ENCODE measurements at regions not wholly inside any gene's neighbourhood (a gene's known extent, or its start where the extent isn't known, plus 50 kb on each side); places are given as distances from the start of the nearest gene placed in this dataset.

DNA sequence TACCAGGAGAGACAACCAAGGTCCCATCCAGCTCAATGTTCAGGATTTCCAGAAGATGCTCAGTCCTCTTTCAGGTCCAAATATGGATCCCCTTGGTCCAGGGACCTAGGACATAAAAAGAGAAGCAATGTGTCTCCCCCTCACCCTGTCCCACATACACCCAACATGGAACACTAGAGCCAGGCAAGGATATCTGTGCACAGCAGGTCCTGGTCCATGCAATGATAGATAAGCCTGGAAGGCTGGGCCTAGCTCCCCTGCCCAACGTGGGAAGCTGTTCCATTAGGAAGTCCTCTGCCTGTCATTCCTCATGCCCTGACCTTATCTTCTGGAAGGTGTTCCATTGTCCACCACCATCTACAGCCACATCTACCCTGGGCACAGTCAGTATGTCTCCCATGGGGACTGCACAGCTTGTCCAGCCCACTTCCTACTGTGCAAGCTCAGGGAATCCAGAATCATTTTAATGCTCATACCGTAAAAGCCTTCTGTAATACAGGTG lies 1434.8 kb downstream of the TBC1D22A start:
- DNase-seq (no peak), ATAC-seq (no peak)
- H3K4me1 ChIP-seq (ENCODE audit: insufficient read depth, low read length): peaks cover 5% of the 10 kb centered on the region; the same call in 1 of the 2 replicates
- CTCF ChIA-PET: no interaction called here
- H3K9me3 ChIP-seq (ENCODE audit: low read length): no peaks in the 10 kb centered on the region
- no peaks in the 10 kb centered on the region for H3K9me2 ChIP-seq (replicated peaks; ENCODE audit: low read length)
- H3K4me3 ChIP-seq (ENCODE audit: low read length): no peak overlapping the region
- no peaks in the 10 kb centered on the region for H3F3A ChIP-seq (ENCODE audit: low read length, unreplicated experiment)
- no peaks in the 10 kb centered on the region for H3K27me3 ChIP-seq (ENCODE audit: low read length)
- H2AFZ ChIP-seq (ENCODE audit: low read length): no peak overlapping the region
- no peaks in the 10 kb centered on the region for H3K79me2 ChIP-seq (ENCODE audit: low read length)
- no peaks in the 10 kb centered on the region for H3K36me3 ChIP-seq (ENCODE audit: low read depth, low read length)
- H4K20me1 ChIP-seq (ENCODE audit: low read length): no peaks in the 10 kb centered on the region
- TF ChIP-seq CTCF (conservative IDR thresholded peaks at IDR 0.05; ENCODE audit: low read depth, low read length) (no peak), EZH2 (IDR thresholded peaks at IDR 0.05; ENCODE audit: low read length, unreplicated experiment) (no peak), EZH2phosphoT487 (IDR thresholded peaks at IDR 0.05; ENCODE audit: borderline replicate concordance, low read length) (no peak)
- no peak overlapping the region for H3K9ac ChIP-seq (ENCODE audit: low read length)
- no peak overlapping the region for H3K27ac ChIP-seq (ENCODE audit: low read length)
- BruUV-seq (replicated peaks): no TSS peak
- POLR2A ChIA-PET (ENCODE audit: unreplicated experiment): no interaction called here
- intact Hi-C loops (cut with micrococcal nuclease): no loop called here
- no peak overlapping the region for H3K4me2 ChIP-seq (ENCODE audit: low read length)

GRCh38 chr22:48192920-48193319 lies 1430.5 kb downstream of the TBC1D22A start:
- no peak for TF ChIP-seq EZH2phosphoT487 (IDR thresholded peaks at IDR 0.05; ENCODE audit: borderline replicate concordance, low read length)
- no peak for TF ChIP-seq CTCF (conservative IDR thresholded peaks at IDR 0.05; ENCODE audit: low read depth, low read length)
- TF ChIP-seq EZH2 (IDR thresholded peaks at IDR 0.05; ENCODE audit: low read length, unreplicated experiment): no peak
- DNase-seq (no peak), ATAC-seq (no peak)
- intact Hi-C loops (cut with micrococcal nuclease): no loop called here
- peak overlapping the region; percentile 67 for H3K4me2 ChIP-seq (ENCODE audit: low read length)
- ChIA-PET CTCF (no interaction called here), POLR2A (ENCODE audit: unreplicated experiment) (no interaction called here)
- H3K79me2 ChIP-seq (ENCODE audit: low read length): no peaks in the 10 kb centered on the region
- H3K4me1 ChIP-seq (ENCODE audit: insufficient read depth, low read length): peaks cover 5% of the 10 kb centered on the region; the same call in 1 of the 2 replicates
- no TSS peak for BruUV-seq (replicated peaks)
- H3K9me2 ChIP-seq (replicated peaks; ENCODE audit: low read length): no peaks in the 10 kb centered on the region
- H4K20me1 ChIP-seq (ENCODE audit: low read length): no peaks in the 10 kb centered on the region
- H3K27ac ChIP-seq (ENCODE audit: low read length): no peak overlapping the region
- H3K9me3 ChIP-seq (ENCODE audit: low read length): no peaks in the 10 kb centered on the region
- peak overlapping the region; percentile 31; the same call in 1 of the 2 replicates for H3K4me3 ChIP-seq (ENCODE audit: low read length)
- no peaks in the 10 kb centered on the region for H3K27me3 ChIP-seq (ENCODE audit: low read length)
- 0 out of 2 replicates have a peak overlapping the region, but pooled peaks have one; percentile 23 for H2AFZ ChIP-seq (ENCODE audit: low read length)
- H3K36me3 ChIP-seq (ENCODE audit: low read depth, low read length): no peaks in the 10 kb centered on the region
- H3F3A ChIP-seq (ENCODE audit: low read length, unreplicated experiment): no peaks in the 10 kb centered on the region
- H3K9ac ChIP-seq (ENCODE audit: low read length): no peak overlapping the region

DNA sequence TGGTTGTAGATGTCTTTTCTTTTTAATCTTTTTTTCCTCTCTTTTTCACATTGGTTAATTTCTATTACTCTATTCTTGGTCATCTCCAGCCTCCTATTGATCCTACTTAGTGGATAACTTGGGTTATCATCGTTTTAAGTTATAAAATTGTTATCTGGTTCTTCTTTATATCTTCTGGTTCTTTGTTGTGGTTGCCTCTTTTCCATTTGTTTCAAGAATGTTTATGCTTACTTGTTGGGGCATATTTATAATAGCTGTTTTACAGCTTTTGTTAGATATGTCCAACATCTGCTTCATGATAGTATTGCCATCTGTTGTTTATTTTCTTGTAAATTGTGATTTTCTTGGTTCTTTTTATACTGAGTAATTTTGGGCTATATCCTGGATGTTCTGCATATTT lies 1429.6 kb downstream of the TBC1D22A start:
- POLR2A ChIA-PET (ENCODE audit: unreplicated experiment): no interaction called here
- no peak overlapping the region for H3K27ac ChIP-seq (ENCODE audit: low read length)
- no peak overlapping the region for H3K4me2 ChIP-seq (ENCODE audit: low read length)
- CTCF ChIA-PET: no interaction called here
- no peaks in the 10 kb centered on the region for H3K9me2 ChIP-seq (replicated peaks; ENCODE audit: low read length)
- peaks cover 5% of the 10 kb centered on the region; the same call in 1 of the 2 replicates for H3K4me1 ChIP-seq (ENCODE audit: insufficient read depth, low read length)
- no peaks in the 10 kb centered on the region for H3K27me3 ChIP-seq (ENCODE audit: low read length)
- H2AFZ ChIP-seq (ENCODE audit: low read length): no peak overlapping the region
- H3F3A ChIP-seq (ENCODE audit: low read length, unreplicated experiment): no peaks in the 10 kb centered on the region
- H3K36me3 ChIP-seq (ENCODE audit: low read depth, low read length): no peaks in the 10 kb centered on the region
- TF ChIP-seq EZH2phosphoT487 (IDR thresholded peaks at IDR 0.05; ENCODE audit: borderline replicate concordance, low read length) (no peak), CTCF (conservative IDR thresholded peaks at IDR 0.05; ENCODE audit: low read depth, low read length) (no peak), EZH2 (IDR thresholded peaks at IDR 0.05; ENCODE audit: low read length, unreplicated experiment) (no peak)
- H3K4me3 ChIP-seq (ENCODE audit: low read length): no peak overlapping the region
- DNase-seq (no peak), ATAC-seq (no peak)
- no TSS peak for BruUV-seq (replicated peaks)
- intact Hi-C loops (cut with micrococcal nuclease): no loop called here
- no peak overlapping the region for H3K9ac ChIP-seq (ENCODE audit: low read length)
- no peaks in the 10 kb centered on the region for H3K9me3 ChIP-seq (ENCODE audit: low read length)
- no peaks in the 10 kb centered on the region for H4K20me1 ChIP-seq (ENCODE audit: low read length)
- H3K79me2 ChIP-seq (ENCODE audit: low read length): no peaks in the 10 kb centered on the region

All from PC-3 (cell line).